ENCODE measurements at regions not wholly inside any gene's neighbourhood (a gene's known extent, or its start where the extent isn't known, plus 50 kb on each side); places are given as distances from the start of the nearest gene placed in this dataset.

DNA sequence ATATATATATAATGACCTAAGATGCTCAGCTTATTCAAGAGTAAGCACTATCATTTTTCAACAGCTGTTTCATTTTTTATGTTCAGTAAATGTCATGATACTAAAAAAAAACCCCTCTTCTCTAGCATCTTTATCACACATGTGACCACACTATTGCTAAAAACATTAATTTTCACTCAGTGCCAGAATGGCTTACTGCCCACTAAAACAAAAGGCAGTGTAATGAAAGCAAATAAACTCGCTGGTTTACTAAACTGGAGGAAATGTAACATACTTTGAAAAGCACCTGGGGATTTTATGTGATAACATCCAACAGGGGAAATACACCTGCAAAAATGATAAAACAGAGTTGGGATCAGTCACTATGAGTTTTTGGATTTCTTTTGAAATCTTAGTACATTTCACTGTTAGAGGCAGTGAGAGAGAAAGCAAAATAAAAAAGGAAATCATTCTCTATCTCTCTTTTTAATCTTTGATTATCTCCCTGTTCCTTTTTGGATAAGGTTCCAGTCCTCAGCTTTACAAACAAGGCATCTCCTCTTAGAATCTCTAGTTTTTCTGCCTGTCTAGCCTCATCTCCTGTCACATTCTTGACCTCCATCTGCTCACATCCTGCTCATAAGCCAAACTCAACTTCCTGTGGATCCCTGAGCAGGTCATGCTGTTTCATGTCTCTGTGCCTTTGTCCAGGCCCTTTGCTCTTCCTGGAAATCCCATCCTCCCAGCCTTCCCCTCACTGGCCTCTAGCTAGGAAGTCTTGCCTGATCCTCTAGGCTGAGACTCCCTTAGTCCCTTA lies 338.0 kb downstream of the MAN2A1 start:
- WGBS, 2 donors, result 3 to 13% methylated on average over 1 of the region's 1 CpG
- no peak for ATAC-seq
- intact Hi-C loops (cut with DNase I), result no loop called here

DNA sequence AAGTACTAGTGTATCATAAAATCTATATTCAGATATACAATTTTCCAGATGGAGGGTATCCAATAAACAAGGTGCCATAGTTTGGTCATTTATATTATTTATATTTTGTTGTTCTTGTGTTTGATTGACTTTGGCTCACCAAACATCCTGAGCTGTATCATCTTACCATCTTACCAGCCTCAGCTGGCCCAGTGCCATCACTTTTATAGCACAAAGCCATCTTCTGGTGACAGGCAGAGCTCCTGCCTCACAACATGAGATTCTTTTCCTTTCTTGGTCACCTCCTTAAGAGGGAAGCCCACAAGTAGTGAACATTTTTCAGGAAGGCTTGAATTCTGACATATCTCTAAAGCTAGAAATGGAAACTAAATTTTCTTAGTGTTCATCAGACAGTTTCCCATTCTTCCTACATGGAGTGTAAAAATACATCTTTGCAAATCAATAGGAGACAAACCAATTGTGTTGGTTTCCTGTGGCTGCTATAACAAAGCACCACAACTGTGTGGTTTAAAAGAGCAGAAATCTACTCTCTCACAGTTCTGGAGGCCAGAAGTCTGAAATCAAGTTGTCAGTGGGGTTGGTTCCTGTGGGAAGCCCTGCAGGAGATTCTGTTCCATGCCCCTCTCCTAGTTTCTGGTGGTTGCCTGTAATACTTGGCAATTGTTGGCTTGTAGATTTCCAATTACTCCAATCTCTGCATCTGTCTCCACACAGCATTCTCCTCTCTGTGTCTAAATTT lies 341.8 kb downstream of the MAN2A1 start:
- intact Hi-C loops (cut with DNase I), result no loop called here
- Histone ChIP-seq H3K9me3 (no peaks in the 10 kb centered on the region), H3K27me3 (no peaks in the 10 kb centered on the region), H3K27ac (no peak overlapping the region), H3K36me3 (replicated peaks in 1 of 2; ENCODE audit: insufficient read depth in 1 of 2, low read depth in 2 of 2) (no peaks in the 10 kb centered on the region), H3K4me1 (no peaks in the 10 kb centered on the region), H3K4me3 (no peak overlapping the region)
- no peak for ATAC-seq
- TF ChIP-seq, protein P1, sequence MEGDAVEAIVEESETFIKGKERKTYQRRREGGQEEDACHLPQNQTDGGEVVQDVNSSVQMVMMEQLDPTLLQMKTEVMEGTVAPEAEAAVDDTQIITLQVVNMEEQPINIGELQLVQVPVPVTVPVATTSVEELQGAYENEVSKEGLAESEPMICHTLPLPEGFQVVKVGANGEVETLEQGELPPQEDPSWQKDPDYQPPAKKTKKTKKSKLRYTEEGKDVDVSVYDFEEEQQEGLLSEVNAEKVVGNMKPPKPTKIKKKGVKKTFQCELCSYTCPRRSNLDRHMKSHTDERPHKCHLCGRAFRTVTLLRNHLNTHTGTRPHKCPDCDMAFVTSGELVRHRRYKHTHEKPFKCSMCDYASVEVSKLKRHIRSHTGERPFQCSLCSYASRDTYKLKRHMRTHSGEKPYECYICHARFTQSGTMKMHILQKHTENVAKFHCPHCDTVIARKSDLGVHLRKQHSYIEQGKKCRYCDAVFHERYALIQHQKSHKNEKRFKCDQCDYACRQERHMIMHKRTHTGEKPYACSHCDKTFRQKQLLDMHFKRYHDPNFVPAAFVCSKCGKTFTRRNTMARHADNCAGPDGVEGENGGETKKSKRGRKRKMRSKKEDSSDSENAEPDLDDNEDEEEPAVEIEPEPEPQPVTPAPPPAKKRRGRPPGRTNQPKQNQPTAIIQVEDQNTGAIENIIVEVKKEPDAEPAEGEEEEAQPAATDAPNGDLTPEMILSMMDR (IDR thresholded peaks at IDR 0.05), result no peak
- TF ChIP-seq POLR2A (IDR thresholded peaks at IDR 0.05), result no peak
- peak in 2 of 4 donors; percentile 11 to 14 for DNase-seq

More for the DNA sequence above, 338.0 kb downstream of the MAN2A1 start:
- DNase-seq, result no peak
- Histone ChIP-seq H3K27me3 (no peaks in the 10 kb centered on the region), H3K9me3 (no peaks in the 10 kb centered on the region), H3K4me3 (no peak overlapping the region), H3K36me3 (replicated peaks in 1 of 2; ENCODE audit: insufficient read depth in 1 of 2, low read depth in 2 of 2) (no peaks in the 10 kb centered on the region), H3K4me1 (no peaks in the 10 kb centered on the region), H3K27ac (no peak overlapping the region)
- no peak for TF ChIP-seq POLR2A (IDR thresholded peaks at IDR 0.05)
- TF ChIP-seq, protein P1 (IDR thresholded peaks at IDR 0.05), result no peak

DNA sequence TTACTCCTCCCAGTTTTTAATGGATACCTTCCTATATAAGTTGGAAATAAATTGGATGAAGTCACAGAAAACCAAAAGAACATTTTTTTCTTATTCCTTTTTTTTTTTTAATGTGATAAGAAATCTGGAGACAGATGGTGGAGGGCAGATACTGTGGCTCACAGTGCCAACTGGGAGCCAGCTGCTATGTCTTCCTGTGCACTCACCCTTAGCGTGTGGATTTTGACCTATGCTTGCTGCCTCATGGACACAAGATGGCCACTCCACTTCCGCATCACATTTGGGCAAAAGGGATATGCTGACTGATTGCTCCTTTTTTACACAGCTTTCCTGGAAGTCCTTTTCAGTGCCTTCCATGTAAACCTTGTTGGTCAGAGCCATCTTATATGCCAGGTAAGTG lies 342.6 kb downstream of the MAN2A1 start:
- no peak overlapping the region for H3K4me3 ChIP-seq
- no peaks in the 10 kb centered on the region for H3K27me3 ChIP-seq
- no peaks in the 10 kb centered on the region for H3K9me3 ChIP-seq
- no peak overlapping the region for H3K27ac ChIP-seq
- ATAC-seq (no peak), DNase-seq (no peak)
- intact Hi-C loops (cut with DNase I), result no loop called here
- 79 to 88% methylated on average over 2 of the region's 2 CpGs for WGBS, 2 donors
- no peaks in the 10 kb centered on the region for H3K4me1 ChIP-seq
- no peaks in the 10 kb centered on the region for H3K36me3 ChIP-seq (replicated peaks in 1 of 2; ENCODE audit: insufficient read depth in 1 of 2, low read depth in 2 of 2)
- TF ChIP-seq, protein P1 (IDR thresholded peaks at IDR 0.05), result no peak
- no peak for TF ChIP-seq POLR2A (IDR thresholded peaks at IDR 0.05)

DNA sequence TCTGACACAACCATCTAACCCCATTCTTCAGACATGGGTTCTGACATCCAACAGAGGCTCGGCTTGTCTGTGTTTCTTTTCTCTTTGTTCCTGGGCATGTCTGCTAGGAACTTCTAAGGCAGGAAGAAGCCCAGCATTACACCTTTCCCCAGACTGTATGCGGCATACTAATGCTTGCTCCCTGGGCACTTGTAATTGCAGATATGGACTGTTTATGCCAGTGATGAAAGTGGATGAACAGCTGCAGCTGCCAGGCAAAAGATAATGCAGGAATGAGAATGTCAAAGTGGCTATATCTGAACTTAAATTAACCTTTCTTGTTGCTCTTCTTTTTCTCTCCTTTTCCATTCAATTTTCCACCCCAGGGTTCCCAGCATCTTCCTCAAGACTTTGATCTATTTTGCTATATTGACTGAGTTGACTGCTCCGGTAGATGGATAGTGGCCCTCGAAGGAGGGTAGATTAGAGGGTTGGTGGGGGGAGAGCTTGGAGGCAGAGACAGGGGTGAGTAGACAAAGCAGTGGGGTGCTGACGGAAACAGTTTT lies 344.4 kb downstream of the MAN2A1 start:
- no peak for ATAC-seq
- Histone ChIP-seq H3K27ac (no peak overlapping the region), H3K4me3 (no peak overlapping the region), H3K36me3 (replicated peaks in 1 of 2; ENCODE audit: insufficient read depth in 1 of 2, low read depth in 2 of 2) (no peaks in the 10 kb centered on the region), H3K27me3 (no peaks in the 10 kb centered on the region), H3K4me1 (no peaks in the 10 kb centered on the region), H3K9me3 (no peaks in the 10 kb centered on the region)
- TF ChIP-seq, protein P1 (IDR thresholded peaks at IDR 0.05), result no peak
- no peak for TF ChIP-seq POLR2A (IDR thresholded peaks at IDR 0.05)
- intact Hi-C loops (cut with DNase I), result no loop called here
- 56 to 70% methylated on average over 5 of the region's 5 CpGs for WGBS, 2 donors
- DNase-seq, result no peak
